ENCODE measurements at regions not wholly inside any gene's neighbourhood (a gene's known extent, or its start where the extent isn't known, plus 50 kb on each side); places are given as distances from the start of the nearest gene placed in this dataset.

DNA sequence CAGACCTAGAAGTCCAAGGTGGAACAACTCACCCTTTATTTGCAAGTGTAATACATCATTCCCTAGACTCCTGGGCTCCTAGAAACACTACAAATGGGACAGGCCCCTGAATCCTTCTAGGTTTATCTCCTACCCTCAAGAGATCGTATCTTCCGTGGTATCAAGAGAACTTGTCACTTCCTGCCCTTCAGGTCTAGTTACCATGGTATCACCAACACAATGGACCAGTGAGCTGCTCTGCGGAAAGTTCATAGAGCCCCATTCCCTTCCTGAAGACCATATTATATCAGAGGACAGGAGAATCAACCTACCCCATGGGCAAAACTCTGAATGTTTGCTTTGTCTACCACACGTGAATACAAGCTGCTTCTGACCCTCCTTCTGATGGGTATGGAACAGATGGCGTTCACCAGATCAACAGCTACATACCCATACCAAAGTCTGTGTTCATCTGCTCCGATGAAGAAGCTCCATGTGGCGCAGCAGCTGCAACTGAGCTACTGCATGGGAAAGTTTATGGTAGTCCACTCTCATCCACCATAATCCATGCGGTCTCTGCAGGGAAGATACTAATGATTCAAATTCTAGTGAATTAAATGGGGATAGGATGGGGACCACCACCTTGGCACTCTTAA lies 84.6 kb upstream of the KLF13 start:
- no peak for DNase-seq (ENCODE audit: low spot score)

DNA sequence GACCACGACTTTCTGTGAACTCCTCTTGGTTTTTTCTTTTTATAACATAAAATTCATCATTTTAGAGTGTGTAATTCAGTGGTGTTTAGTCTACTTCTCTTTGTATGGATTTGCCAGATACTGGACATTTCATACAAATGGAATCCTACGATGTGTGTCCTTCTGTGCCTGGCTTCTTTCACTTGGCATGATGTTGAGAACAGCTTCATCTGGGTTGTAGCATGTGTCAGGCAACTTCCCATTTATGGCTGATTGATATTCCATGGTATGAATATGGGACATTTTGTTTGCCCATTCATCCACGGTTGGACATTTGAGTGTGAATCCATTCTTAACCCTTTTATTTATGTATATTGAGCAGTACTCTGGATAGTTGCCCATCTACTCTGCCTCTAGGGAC lies 82.7 kb upstream of the KLF13 start:
- no peak for DNase-seq (ENCODE audit: low spot score)

- DNase-seq (ENCODE audit: low spot score) = no peak
These were observed 81.4 kb upstream of the KLF13 start for GRCh38 chr15:31245135-31245689.

- no peak for DNase-seq (ENCODE audit: low spot score)
These were observed 80.9 kb upstream of the KLF13 start for GRCh38 chr15:31245756-31246155.

DNA sequence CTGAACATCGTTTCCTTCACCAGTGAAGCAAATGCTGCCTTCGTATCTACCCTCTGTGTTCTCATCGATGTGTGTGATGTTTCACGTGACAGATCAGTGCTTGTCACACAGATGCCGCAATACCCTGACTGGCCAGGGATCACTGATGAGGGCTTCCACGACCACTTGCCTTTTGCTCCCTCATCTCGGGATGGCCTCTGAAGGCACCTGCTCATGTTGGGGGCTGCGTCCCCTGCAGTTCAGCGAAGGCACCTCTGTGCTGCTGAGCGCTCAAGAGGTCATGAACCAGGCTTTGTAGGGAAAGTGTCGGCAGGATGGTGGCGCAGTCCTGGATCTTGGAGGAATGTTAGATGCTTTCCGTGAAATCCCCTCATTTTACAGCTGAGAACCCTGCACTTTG lies 79.2 kb upstream of the KLF13 start:
- no peak for DNase-seq (ENCODE audit: low spot score)

DNA sequence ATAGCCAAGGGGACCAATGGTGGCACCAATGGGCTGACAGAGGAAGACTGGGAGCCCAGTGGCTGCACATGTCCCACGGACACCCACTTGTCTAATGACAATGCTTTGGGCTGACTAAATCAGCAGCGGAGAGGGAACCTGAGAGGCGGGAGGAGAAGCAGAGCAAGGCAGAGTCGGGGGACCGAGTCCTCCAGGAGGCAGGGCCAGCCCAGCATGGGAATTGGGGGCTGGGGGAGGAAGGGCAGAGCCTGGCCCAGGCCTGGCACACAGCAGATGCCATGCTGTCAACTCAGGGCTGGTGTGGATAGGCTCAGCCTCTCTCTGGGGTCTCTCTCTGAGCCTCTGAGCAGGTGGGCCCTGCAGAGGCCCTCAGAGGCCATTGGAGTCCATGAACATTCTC lies 78.4 kb upstream of the KLF13 start:
- no peak for DNase-seq (ENCODE audit: low spot score)

DNA sequence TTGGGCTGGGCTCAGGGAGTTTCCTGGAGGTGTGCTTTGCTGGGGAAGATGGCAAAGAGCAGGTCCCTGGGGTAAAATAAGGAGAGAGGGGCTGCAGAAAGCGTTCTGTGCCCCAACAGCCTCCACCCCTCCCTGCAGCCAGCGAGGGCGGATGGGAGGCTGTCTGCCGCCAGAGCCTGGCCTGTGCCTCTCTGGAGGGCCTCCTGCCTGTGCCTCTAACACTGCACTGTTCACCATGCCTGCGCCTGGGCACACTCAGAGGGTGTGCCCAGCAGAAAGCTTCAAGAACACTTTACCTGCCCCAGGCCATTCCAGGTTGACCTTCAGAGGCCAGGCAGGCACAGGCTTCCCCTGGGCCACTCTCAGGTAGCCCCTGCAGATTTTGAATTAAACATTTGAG lies 77.7 kb upstream of the KLF13 start:
- DNase-seq (ENCODE audit: low spot score) = no peak

GRCh38 chr15:31250033-31250432 lies 76.6 kb upstream of the KLF13 start:
- DNase-seq (ENCODE audit: low spot score) = no peak

GRCh38 chr15:31251165-31251564 lies 75.5 kb upstream of the KLF13 start:
- DNase-seq (ENCODE audit: low spot score) = no peak

DNA sequence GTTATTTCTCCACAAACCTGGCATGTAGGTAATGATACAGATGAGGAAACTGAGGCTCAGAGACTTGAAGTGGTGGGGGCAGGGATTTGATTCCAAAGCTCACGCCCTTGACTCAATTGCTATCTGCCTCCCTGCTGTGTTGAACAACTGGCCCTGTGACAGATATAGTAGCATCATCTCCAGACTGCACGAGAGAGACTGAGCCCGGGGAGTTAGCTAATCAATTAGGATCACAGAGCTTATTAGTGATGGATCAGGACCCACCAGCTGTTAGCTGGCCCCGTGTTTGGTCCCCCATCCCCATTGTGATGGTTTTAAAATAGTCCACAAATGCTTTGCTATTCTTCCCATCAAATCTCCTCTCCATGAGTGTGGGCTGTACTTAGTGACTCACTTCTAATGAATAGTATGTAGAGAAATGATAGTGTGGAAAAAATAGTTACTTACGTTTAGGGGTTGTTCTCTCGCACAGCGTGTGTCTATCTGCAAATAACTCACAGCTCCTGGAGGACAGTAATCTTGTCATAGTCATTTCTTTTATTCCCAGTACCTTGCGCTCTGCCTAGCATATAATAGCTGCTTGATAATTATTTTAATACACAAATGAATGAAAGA lies 74.4 kb upstream of the KLF13 start:
- no peak for DNase-seq (ENCODE audit: low spot score)

GRCh38 chr15:31254431-31255175 lies 72.0 kb upstream of the KLF13 start:
- DNase-seq (ENCODE audit: low spot score) = peak; percentile 79

DNA sequence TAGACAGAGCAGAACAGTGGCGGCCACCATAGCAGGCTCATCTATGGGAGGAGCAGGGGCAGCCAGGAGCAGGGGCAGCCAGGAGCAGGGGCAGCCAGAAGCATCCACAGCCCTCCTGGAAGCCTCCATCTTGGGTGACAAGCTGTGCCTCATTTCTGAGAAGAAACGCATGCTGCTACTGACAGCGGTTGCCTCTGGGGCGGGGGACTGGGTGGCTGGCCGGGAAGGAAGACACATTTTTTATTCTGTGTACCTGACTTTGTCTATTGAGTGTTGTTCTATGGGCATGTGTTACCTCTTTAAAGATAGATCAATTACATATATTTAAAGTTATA lies 71.5 kb upstream of the KLF13 start:
- no peak for DNase-seq (ENCODE audit: low spot score)

DNA sequence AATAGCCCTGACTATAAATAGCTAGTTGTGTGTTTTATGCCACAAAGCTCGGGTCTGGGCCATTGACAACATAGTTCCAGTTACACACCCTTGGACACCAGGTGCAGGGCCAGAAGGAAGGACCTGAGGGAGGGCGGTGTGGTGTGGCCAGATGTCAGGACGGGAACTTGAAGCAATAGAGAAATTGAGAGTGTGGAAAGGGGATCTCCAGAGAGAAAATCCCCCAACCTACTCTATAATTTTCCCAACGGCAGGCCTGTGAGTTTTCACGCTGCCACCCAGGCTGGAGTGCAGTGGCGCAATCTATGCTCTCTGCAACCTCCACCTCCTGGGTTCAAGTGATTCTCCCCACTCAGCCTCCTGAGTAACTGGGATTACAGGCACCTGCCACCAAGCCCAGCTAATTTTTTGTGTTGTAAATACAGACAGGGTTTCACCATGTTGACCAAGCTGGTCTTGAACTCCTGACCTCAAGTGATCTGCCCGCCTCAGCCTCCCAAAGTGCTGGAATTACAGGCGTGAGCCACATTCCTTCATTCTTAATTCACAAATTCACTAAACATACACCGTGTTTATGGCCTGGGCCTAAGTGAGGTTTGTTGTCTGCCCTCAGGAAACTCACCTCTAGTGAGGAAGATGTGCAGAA lies 70.8 kb upstream of the KLF13 start:
- no peak for DNase-seq (ENCODE audit: low spot score)

- no peak for DNase-seq (ENCODE audit: low spot score)
These were observed 70.0 kb upstream of the KLF13 start for GRCh38 chr15:31256378-31257265.

GRCh38 chr15:31257286-31257685 lies 69.3 kb upstream of the KLF13 start:
- DNase-seq (ENCODE audit: low spot score) = no peak

DNA sequence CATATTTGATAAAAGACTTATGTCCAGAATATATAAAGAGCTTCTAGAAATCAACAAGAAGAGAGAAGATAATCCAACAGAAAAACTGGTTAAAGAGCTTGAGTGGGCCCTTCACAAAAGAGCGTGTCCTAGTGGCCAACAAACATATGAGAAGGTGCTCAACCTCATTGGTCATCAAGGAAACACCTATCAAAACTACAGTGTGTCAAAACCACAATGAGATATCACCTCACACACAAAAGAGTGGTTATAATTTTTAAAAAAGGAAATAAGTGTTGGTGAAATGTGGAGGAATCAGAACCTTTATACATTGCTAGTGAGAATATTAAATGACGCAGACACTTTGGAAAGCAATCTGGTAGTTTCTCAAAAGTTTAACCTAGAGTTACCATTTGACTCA lies 68.4 kb upstream of the KLF13 start:
- DNase-seq (ENCODE audit: low spot score) = no peak

GRCh38 chr15:31259562-31260252 lies 66.9 kb upstream of the KLF13 start:
- no peak for DNase-seq (ENCODE audit: low spot score)

GRCh38 chr15:31260646-31261265 lies 65.9 kb upstream of the KLF13 start:
- DNase-seq (ENCODE audit: low spot score) = no peak

DNA sequence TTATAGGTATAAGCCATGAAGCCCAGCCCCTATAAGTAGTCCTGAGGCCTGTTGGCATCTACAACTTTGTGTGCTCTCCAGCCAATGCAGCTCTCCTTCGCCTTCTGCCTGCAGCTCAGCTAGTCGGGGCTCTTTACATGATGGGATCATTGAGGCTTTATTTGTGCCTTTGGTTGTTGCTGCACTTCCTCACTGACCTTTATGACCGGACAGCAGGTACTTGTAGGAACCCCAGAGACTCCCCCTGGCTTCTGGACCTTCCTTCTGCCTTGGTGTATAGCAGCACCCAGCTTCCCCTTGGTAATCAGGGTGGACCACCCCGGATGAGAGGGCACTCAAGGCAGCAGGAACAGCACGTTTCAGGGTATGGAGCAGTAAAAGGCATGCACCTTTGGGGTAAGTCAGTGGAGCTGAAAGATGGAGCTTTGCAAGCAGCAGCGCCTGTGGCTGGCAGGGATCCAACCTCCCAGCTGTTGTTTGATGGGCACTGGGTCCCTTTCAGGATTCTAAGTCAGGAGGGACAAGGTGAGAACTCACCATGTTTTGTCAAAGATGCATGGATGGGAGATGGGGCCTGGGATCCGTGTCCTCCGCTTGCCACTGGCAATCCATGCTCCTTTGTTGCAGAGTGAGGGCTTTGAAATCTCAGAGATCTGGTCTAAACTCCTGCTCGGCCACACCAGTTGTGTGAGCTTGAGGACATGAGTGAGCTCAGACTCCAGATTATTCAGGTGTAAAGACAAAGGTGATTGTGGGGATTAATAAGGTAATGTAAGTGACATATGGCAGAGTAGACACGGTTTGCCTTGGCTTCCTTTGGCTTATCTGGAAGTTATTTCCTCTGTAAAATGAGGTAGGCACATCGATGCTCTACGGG lies 65.1 kb upstream of the KLF13 start:
- DNase-seq (ENCODE audit: low spot score) = no peak

DNA sequence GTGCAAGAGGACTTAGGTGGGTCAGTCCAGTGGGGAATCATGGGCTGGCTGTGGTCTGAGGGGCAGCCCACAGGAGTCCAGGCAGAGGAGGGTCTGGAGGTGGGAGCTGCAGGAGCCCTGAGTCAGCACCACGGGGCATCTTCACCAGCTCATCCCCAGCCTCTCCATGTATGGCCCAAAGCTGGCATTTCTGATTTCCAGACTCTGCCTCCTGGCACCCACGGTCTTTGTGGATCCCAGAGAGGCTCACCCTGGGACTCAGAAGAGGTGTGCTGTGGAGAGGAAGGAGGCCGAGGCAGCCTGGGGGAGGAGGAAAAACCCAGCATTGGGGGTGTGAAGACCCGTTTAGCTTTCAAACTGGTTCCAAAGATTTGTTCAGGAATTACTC lies 64.5 kb upstream of the KLF13 start:
- peak; percentile 38 for DNase-seq (ENCODE audit: low spot score)
